DOHH2 (cell line): ENCODE measurements at regions not wholly inside any gene's neighbourhood (a gene's known extent, or its start where the extent isn't known, plus 50 kb on each side); places are given as distances from the start of the nearest gene placed in this dataset.

Source experiments
- EZH2phosphoT487 ChIP-seq: fragments of 200-600 bp; sonication (generic); IDR thresholded peaks from 2 replicates; pipeline ENCODE4 v1.6.1; 2017; ENCODE audit warnings: borderline replicate concordance, mild to moderate bottlenecking, antibody characterized with exemption, low read length, moderate library complexity, mixed read lengths
- TF ChIP-seq, protein P1 (sequence below): fragments of 200-600 bp; sonication (generic); IDR thresholded peaks from one replicate; pipeline ENCODE4 v1.5.1; 2014; ENCODE audit warnings: antibody characterized with exemption, mild to moderate bottlenecking, low read depth, low read length; ENCODE audit not compliant: poor library complexity, severe bottlenecking

DNA sequence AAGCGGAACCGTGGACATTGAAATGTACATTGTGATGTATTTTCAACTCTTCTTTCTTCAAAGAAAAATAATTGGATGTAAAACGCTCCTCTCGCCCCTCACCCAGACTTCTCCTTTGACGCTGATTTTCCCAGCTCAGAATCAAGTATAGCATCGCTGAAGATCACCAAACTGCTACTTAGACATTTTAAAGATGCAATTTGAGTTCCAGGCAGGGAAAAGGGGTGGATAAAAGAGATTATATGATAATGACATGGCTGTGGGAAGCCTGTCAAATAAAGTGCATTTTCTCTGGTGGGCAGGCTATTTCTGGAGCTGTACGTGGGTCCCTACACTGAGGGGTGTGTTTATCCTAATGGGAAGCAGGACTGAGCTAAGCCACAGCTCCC lies 240.4 kb downstream of the CDC5L start:
- TF ChIP-seq, protein P1, sequence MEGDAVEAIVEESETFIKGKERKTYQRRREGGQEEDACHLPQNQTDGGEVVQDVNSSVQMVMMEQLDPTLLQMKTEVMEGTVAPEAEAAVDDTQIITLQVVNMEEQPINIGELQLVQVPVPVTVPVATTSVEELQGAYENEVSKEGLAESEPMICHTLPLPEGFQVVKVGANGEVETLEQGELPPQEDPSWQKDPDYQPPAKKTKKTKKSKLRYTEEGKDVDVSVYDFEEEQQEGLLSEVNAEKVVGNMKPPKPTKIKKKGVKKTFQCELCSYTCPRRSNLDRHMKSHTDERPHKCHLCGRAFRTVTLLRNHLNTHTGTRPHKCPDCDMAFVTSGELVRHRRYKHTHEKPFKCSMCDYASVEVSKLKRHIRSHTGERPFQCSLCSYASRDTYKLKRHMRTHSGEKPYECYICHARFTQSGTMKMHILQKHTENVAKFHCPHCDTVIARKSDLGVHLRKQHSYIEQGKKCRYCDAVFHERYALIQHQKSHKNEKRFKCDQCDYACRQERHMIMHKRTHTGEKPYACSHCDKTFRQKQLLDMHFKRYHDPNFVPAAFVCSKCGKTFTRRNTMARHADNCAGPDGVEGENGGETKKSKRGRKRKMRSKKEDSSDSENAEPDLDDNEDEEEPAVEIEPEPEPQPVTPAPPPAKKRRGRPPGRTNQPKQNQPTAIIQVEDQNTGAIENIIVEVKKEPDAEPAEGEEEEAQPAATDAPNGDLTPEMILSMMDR = no peak
- TF ChIP-seq EZH2phosphoT487 = no peak
